K562 (cell line): ENCODE measurements at regions not wholly inside any gene's neighbourhood (a gene's known extent, or its start where the extent isn't known, plus 50 kb on each side); places are given as distances from the start of the nearest gene placed in this dataset.
"Not testable (repeated sequence)": the region's sequence is repeated elsewhere in the genome, so short reads cannot be mapped to it uniquely, and the experiment has no call there.

ENCODE experiments used
- ATAC-seq: fragments of 200-7000 bp; cut with Tn5 transposase; 3 replicates; pipeline ENCODE4 v1.9.1; 2020; ENCODE audit warnings: moderate library complexity
- BruUV-seq: library from RNA; stranded (reverse); fragments of 400-500 nt; replicated peaks from 2 replicates; lab custom pipeline; 2021; lab: Mats Ljungman, UMichigan
- CTCF ChIA-PET: fragments of 300-600 bp; formaldehyde crosslinking; extraction: SDS; loops from one replicate; lab custom pipeline; 2021; ENCODE audit warnings: low intra/inter-chr PET ratio; lab: Yijun Ruan, JAX
- POLR2A ChIA-PET: fragments of 300-600, 350-650 bp; sonication (Branson Sonifier 250); formaldehyde crosslinking; extraction: SDS; loops from one replicate; lab custom pipeline; 2021; ENCODE audit warnings: antibody characterized with exemption, inconsistent platforms; lab: Yijun Ruan, JAX
- DNase-seq, 4 experiments: peaks; one replicate each; pipeline versions ENCODE4 v3.0.0 to v3.0.0-alpha.2; 2011 to 2018; ENCODE audit warnings: low spot score in 3 of 4, mixed read lengths in 3 of 4; ENCODE audit errors: extremely low read depth in 1 of 4
- FAIRE-seq: peaks from 2 replicates; lab custom pipeline; 2011; peaks lifted over from hg19 to GRCh38; lab: Jason Lieb, UNC
- H2AFZ ChIP-seq: 2 replicates; pipeline ENCODE4 v1.6.0; 2011; ENCODE audit warnings: low read depth, low read length, control low read depth, inconsistent platforms
- H3K27ac ChIP-seq: fragments of 200-600 bp; 3 replicates; pipeline ENCODE4 v1.8.0; 2011; ENCODE audit warnings: low read depth, mild to moderate bottlenecking, control low read depth, inconsistent platforms, low read length, moderate library complexity, mixed read lengths; ENCODE audit errors: extremely low read depth
- H3K27me3 ChIP-seq, 2 experiments: fragments of 300-600 bp in 1 of 2; 2 replicates in 1 of 2; 3 replicates in 1 of 2; pipeline versions ENCODE4 v1.6.0 to v1.8.0; 2011; ENCODE audit warnings: inconsistent platforms in 2 of 2, low read length in 2 of 2, mild to moderate bottlenecking in 1 of 2, mixed read lengths in 1 of 2, moderate library complexity in 1 of 2; ENCODE audit not compliant: control insufficient read depth in 2 of 2, insufficient read depth in 2 of 2
- H3K36me3 ChIP-seq: fragments of 300-600 bp; 3 replicates; pipeline ENCODE4 v1.8.0; 2011; ENCODE audit warnings: mild to moderate bottlenecking, low read length, inconsistent platforms; ENCODE audit not compliant: control insufficient read depth, insufficient read depth
- H3K4me1 ChIP-seq, 2 experiments: fragments of 200-600 bp in 1 of 2; replicated peaks in 1 of 2; 2 replicates in 1 of 2; 3 replicates in 1 of 2; pipeline versions ENCODE4 v1.5.1 to v1.8.0; 2011; ENCODE audit warnings: inconsistent platforms in 2 of 2, low read length in 2 of 2, mild to moderate bottlenecking in 1 of 2, mixed read lengths in 1 of 2, moderate library complexity in 1 of 2; ENCODE audit not compliant: control insufficient read depth in 2 of 2, insufficient read depth in 2 of 2
- H3K4me2 ChIP-seq: 2 replicates; pipeline ENCODE4 v1.6.1; 2011; ENCODE audit warnings: low read length, control low read depth, inconsistent platforms, mixed read lengths; ENCODE audit not compliant: insufficient read depth
- H3K4me3 ChIP-seq: fragments of 200-600 bp; sonication (generic), shearing (Covaris generic); 2 replicates; pipeline ENCODE4 v1.5.1; 2016; ENCODE audit warnings: control low read depth, inconsistent platforms
- H3K79me2 ChIP-seq: fragments of 200-600 bp; 3 replicates; pipeline ENCODE4 v1.8.0; 2011; ENCODE audit warnings: low read length, inconsistent platforms; ENCODE audit not compliant: control insufficient read depth, insufficient read depth
- H3K9ac ChIP-seq, 2 experiments: 2 replicates each; pipeline versions ENCODE4 v1.6.0 to v1.6.1; 2011; ENCODE audit warnings: low read depth in 2 of 2, low read length in 2 of 2, control low read depth in 1 of 2, inconsistent platforms in 1 of 2, mild to moderate bottlenecking in 1 of 2, mixed read lengths in 1 of 2; ENCODE audit not compliant: insufficient read depth in 1 of 2
- H3K9me1 ChIP-seq: one replicate; pipeline ENCODE4 v1.6.0; 2011; ENCODE audit warnings: inconsistent platforms, mild to moderate bottlenecking, low read length, moderate library complexity; ENCODE audit not compliant: control insufficient read depth, insufficient read depth
- H3K9me3 ChIP-seq: replicated peaks from 2 replicates; pipeline ENCODE4 v1.5.1; 2011; ENCODE audit warnings: low read depth, low read length, inconsistent platforms; ENCODE audit not compliant: control insufficient read depth, insufficient read depth
- H4K20me1 ChIP-seq: replicated peaks from 2 replicates; pipeline ENCODE4 v1.6.1; 2011; ENCODE audit warnings: low read length, inconsistent platforms, mixed read lengths; ENCODE audit not compliant: control insufficient read depth, insufficient read depth
- FOXK1 ChIP-seq: sonication (generic); formaldehyde crosslinking; IDR thresholded peaks from 2 replicates; pipeline ENCODE4 v1.8.0; 2022; ENCODE audit warnings: missing genetic modification reagents, mild to moderate bottlenecking, borderline replicate concordance
- KDM2B ChIP-seq: fragments of 250-450 bp; sonication (Bioruptor Pico); IDR thresholded peaks from 2 replicates; pipeline ENCODE4 v1.8.0; 2021; ENCODE audit warnings: mild to moderate bottlenecking, moderate library complexity
- NCOA1 ChIP-seq: fragments of 450-650 bp; IDR thresholded peaks from 2 replicates; pipeline ENCODE4 v1.6.1; 2016; ENCODE audit warnings: low read depth
- RBM17 ChIP-seq: fragments of 200-400 bp; formaldehyde crosslinking; IDR thresholded peaks from 2 replicates; pipeline ENCODE4 v1.6.1; 2017; ENCODE audit warnings: low read depth, mild to moderate bottlenecking, low read length, borderline replicate concordance
- TEAD2 ChIP-seq: fragments of 450-650 bp; IDR thresholded peaks from 2 replicates; pipeline ENCODE4 v1.6.1; 2016; ENCODE audit warnings: missing genetic modification characterization, control low read depth, missing compliant biosample characterization
- ZNF121 ChIP-seq: sonication (generic); formaldehyde crosslinking; conservative IDR thresholded peaks from 2 replicates; pipeline ENCODE4 v1.8.0; 2022; ENCODE audit warnings: missing genetic modification reagents
- ZNF280A ChIP-seq: fragments of 450-650 bp; IDR thresholded peaks from 2 replicates; pipeline ENCODE4 v1.6.1; 2018; ENCODE audit warnings: mild to moderate bottlenecking, low read depth; ENCODE audit not compliant: partially characterized antibody
- ZNF311 ChIP-seq: fragments of 250-450 bp; sonication (Bioruptor Pico); IDR thresholded peaks from 2 replicates; pipeline ENCODE4 v1.4.0; 2020; ENCODE audit warnings: mild to moderate bottlenecking, moderate library complexity
- ZNF830 ChIP-seq: fragments of 250-450 bp; sonication (Bioruptor Pico); IDR thresholded peaks from 2 replicates; pipeline ENCODE4 v1.5.0; 2021; ENCODE audit warnings: mild to moderate bottlenecking
- WGBS: fragments of 100-300 bp; shearing (Covaris generic); methylation state at CpG from one replicate; pipeline ENCODE4 v1.1.6; 2016; ENCODE audit warnings: low coverage, mixed read lengths; ENCODE audit not compliant: insufficient coverage; ENCODE audit errors: missing lambda C conversion rate; 5-methylcytosine and 5-hydroxymethylcytosine counted together
- in situ Hi-C: fragments of 300-500 bp; cut with MboI; formaldehyde crosslinking; loops from 4 replicates; pipeline ENCODE4 v1.15.0; 2018; ENCODE audit warnings: inconsistent platforms, mixed read lengths
- intact Hi-C: fragments of 100-400 bp; cut with micrococcal nuclease; formaldehyde crosslinking; loops from 2 replicates; pipeline ENCODE4 v1.14.2; 2022

DNA sequence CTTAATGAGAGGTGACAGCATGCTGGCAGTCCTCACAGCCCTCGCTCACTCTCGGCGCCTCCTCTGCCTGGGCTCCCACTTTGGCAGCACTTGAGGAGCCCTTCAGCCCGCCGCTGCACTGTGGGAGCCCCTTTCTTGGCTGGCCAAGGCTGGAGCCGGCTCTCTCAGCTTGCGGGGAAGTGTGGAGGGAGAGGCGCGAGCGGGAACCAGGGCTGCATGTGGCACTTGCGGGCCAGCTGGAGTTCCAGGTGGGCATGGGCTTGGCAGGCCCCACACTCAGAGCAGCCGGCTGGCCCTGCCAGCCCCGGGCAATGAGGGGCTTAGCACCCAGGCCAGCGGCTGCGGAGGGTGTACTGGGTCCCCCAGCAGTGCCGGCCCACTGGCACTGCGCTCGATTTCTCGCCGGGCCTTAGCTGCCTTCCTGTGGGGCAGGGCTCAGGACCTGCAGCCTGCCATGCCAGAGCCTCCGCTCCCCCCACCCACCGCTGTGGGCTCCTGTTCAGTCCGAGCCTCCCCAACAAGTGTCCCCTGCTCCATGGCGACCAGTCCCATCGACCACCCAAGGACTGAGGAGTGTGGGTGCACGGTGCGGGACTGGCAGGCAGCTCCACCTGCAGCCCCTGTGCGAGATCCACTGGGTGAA is 279.7 kb upstream of the CBLB start:
- H3K36me3 ChIP-seq, H3K4me2 ChIP-seq, FAIRE-seq, CTCF ChIA-PET, POLR2A ChIA-PET, H4K20me1 ChIP-seq, H3K9ac ChIP-seq, H3K27ac ChIP-seq, H3K4me1 ChIP-seq, H3K4me3 ChIP-seq, H2AFZ ChIP-seq, H3K27me3 ChIP-seq, BruUV-seq, DNase-seq, intact Hi-C loops, H3K79me2 ChIP-seq, ATAC-seq, H3K9me1 ChIP-seq, in situ Hi-C loops, H3K9me3 ChIP-seq: not testable (repeated sequence)
- 76% methylated on average over 8 of the region's 28 CpGs for WGBS

GRCh38 chr3:106157411-106157810 is 288.6 kb upstream of the CBLB start:
- H3K9me1 ChIP-seq = no peaks in the 10 kb centered on the region
- H3K4me1 ChIP-seq = no peaks in the 10 kb centered on the region
- intact Hi-C loops = no loop called here
- no TSS peak for BruUV-seq
- 30% methylated on average over 1 of the region's 3 CpGs for WGBS
- no peak overlapping the region for H3K4me2 ChIP-seq
- in situ Hi-C loops = no loop called here
- no peak for ATAC-seq
- H3K27me3 ChIP-seq = no peaks in the 10 kb centered on the region
- no peak for FAIRE-seq
- H3K27ac ChIP-seq = no peak overlapping the region
- H3K36me3 ChIP-seq = no peaks in the 10 kb centered on the region
- H3K79me2 ChIP-seq = no peaks in the 10 kb centered on the region
- no peak overlapping the region for H3K4me3 ChIP-seq
- POLR2A ChIA-PET = no interaction called here
- no peak overlapping the region for H3K9ac ChIP-seq
- H2AFZ ChIP-seq = no peak overlapping the region
- H3K9me3 ChIP-seq = no peaks in the 10 kb centered on the region
- H4K20me1 ChIP-seq = no peaks in the 10 kb centered on the region
- DNase-seq = no peak
- CTCF ChIA-PET = no interaction called here
- TF ChIP-seq NCOA1 (no peak), RBM17 (no peak), ZNF311 (no peak), ZNF280A (no peak), ZNF121 (CRISPR knock-in tag) (no peak), KDM2B (CRISPR knock-in tag) (no peak), TEAD2 (tag) (no peak), ZNF830 (CRISPR knock-in tag) (no peak), FOXK1 (CRISPR knock-in tag) (no peak)
